Duodenal mucosa (tissue), 2 donors: ENCODE measurements at regions not wholly inside any gene's neighbourhood (a gene's known extent, or its start where the extent isn't known, plus 50 kb on each side); places are given as distances from the start of the nearest gene placed in this dataset.

Source experiments
- H3K27ac ChIP-seq: one replicate; pipeline ENCODE4 v1.7.0; 2013; ENCODE audit warnings: low read depth, low read length
- H3K27me3 ChIP-seq, 2 donors: one replicate each; pipeline ENCODE4 v1.7.0; 2013; ENCODE audit warnings: low read length in 2 of 2, control low read depth in 1 of 2; ENCODE audit not compliant: insufficient read depth in 2 of 2, control insufficient read depth in 1 of 2
- H3K36me3 ChIP-seq, 2 donors: one replicate each; pipeline ENCODE4 v1.7.0; 2013; ENCODE audit warnings: low read length in 2 of 2, control low read depth in 1 of 2; ENCODE audit not compliant: insufficient read depth in 2 of 2, control insufficient read depth in 1 of 2
- H3K4me1 ChIP-seq, 2 donors: one replicate each; pipeline ENCODE4 v1.7.0; 2013; ENCODE audit warnings: low read length in 2 of 2, control low read depth in 1 of 2; ENCODE audit not compliant: insufficient read depth in 2 of 2, control insufficient read depth in 1 of 2
- H3K4me3 ChIP-seq, 2 donors: one replicate each; pipeline ENCODE4 v1.7.0; 2013; ENCODE audit warnings: low read length in 2 of 2, low read depth in 1 of 2
- H3K9ac ChIP-seq, 2 donors: one replicate each; pipeline ENCODE4 v1.7.0; 2013; ENCODE audit warnings: low read length in 2 of 2, low read depth in 1 of 2
- H3K9me3 ChIP-seq, 2 donors: one replicate each; pipeline ENCODE4 v1.7.0; 2013; ENCODE audit warnings: low read length in 2 of 2, control low read depth in 1 of 2; ENCODE audit not compliant: control insufficient read depth in 1 of 2

DNA sequence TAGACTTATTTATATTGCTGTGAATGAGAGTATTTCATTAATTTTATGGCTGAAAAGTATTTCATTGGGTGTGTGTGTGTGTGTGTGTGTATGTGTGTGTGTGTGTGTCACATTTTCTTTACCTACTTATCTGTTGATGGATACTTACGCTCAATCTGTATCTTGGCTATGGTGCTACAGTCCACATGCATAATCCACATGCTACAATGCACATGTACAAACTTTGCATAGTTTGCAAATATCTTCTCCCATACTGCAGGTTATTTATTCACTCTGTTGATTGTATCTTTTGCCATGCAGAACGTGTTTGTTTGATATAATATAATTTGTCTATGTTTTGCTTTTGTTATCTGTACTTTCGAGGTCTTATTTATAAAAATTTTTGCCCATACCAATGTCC is 167.8 kb downstream of the RAB28 start:
- Histone ChIP-seq H3K36me3 (no peaks in the 10 kb centered on the region), H3K27me3 (no peaks in the 10 kb centered on the region), H3K27ac (no peak overlapping the region), H3K4me1 (no peaks in the 10 kb centered on the region), H3K4me3 (no peak overlapping the region), H3K9ac (no peak overlapping the region), H3K9me3 (no peaks in the 10 kb centered on the region)

DNA sequence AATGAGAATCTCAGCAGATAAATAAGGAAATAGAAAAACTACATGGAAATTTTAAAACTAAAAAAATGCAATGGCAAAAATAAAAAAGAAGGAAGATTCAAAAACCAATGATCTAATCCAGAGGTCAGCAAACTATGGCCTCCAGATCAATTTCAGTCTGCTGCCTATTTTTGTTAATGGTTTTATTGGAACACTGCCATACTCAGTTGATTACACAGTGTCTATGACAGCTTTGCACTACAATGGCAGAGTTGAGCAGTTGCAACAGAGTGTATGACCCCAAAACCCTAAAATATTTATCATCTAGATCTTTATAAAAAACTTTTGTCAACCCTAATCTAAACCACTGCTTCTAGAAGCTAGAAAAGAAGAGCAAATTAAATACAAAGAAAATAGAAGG is 170.3 kb downstream of the RAB28 start:
- Histone ChIP-seq H3K27me3 (no peaks in the 10 kb centered on the region), H3K4me3 (no peak overlapping the region), H3K4me1 (no peaks in the 10 kb centered on the region), H3K27ac (no peak overlapping the region), H3K9ac (no peak overlapping the region), H3K9me3 (no peaks in the 10 kb centered on the region), H3K36me3 (no peaks in the 10 kb centered on the region)

DNA sequence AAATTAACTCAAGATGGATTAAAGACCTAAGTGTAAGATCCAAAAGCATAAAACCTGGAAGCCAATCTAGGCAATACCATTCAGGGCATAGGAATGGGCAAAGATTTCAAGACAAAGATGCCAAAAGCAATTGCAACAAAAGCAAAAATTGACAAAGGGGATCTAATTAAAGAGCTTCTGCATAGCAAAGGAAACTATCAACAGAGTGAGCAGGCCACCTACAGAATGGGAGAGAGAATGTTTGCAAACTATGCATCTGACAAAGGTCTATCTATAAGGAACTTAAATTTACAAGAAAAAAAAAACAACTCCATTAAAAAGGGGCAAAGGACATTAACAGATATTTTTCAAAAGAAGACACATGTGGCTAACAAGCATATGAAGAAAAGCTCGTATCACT is 171.9 kb downstream of the RAB28 start:
- no peak overlapping the region for H3K9ac ChIP-seq
- no peaks in the 10 kb centered on the region for H3K27me3 ChIP-seq
- no peak overlapping the region for H3K4me3 ChIP-seq
- H3K4me1 ChIP-seq = no peaks in the 10 kb centered on the region
- H3K27ac ChIP-seq = no peak overlapping the region
- H3K36me3 ChIP-seq = no peaks in the 10 kb centered on the region
- no peaks in the 10 kb centered on the region for H3K9me3 ChIP-seq

GRCh38 chr4:13309751-13310150 is 174.4 kb downstream of the RAB28 start:
- Histone ChIP-seq H3K9ac (no peak overlapping the region), H3K4me1 (no peaks in the 10 kb centered on the region), H3K27me3 (no peaks in the 10 kb centered on the region)

DNA sequence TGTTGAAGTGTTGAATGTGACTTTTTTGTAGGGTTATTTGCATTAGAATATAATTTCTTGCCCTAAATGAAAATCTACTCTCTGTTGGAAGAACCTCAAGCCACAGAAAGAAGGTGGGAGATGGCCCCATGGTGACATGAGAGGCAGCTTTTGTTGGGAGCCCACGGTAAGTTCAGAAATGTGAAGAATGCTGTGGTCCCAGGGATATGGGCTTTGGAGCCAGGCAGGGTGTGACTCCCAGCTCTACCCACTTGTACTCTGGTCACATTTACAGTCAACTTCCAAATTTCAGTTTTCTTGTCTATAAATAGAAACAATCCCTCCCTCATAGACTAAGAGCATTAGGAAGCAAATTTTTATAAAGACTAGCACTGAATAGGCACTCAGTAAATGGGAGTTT is 177.8 kb downstream of the RAB28 start:
- Histone ChIP-seq H3K27ac (no peak overlapping the region), H3K4me3 (no peak overlapping the region), H3K9ac (no peak overlapping the region), H3K4me1 (no peaks in the 10 kb centered on the region), H3K36me3 (no peaks in the 10 kb centered on the region), H3K27me3 (no peaks in the 10 kb centered on the region), H3K9me3 (no peaks in the 10 kb centered on the region)

More at GRCh38 chr4:13309751-13310150, 174.4 kb downstream of the RAB28 start:
- Histone ChIP-seq H3K27ac (no peak overlapping the region), H3K9me3 (no peaks in the 10 kb centered on the region), H3K4me3 (no peak overlapping the region), H3K36me3 (no peaks in the 10 kb centered on the region)

DNA sequence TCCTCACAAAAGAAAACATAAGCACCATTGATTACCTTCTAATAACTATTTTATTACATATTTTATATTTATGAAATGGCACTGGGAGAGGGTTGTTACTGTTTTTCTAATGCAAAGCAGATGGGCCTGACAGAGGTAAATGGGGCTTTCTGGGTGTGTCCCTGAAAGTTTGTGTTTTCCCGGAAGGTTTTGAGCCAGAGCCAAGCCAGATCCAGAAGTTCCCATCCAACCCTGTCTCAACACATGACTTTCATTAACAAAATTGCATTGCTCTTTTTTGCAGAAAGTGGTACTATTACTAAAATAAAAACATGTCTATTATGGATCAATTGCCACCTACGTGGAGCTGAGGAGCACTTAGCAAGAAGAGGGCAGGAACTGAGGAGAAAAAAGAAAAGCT is 181.3 kb downstream of the RAB28 start:
- Histone ChIP-seq H3K36me3 (no peaks in the 10 kb centered on the region), H3K4me3 (no peak overlapping the region), H3K4me1 (no peaks in the 10 kb centered on the region), H3K9ac (no peak overlapping the region), H3K9me3 (peaks cover 0 to 3% of the 10 kb centered on the region in 2 donors), H3K27me3 (no peaks in the 10 kb centered on the region), H3K27ac (no peak overlapping the region)

- no peak overlapping the region for H3K9ac ChIP-seq
- no peaks in the 10 kb centered on the region for H3K36me3 ChIP-seq
- peaks cover 0 to 14% of the 10 kb centered on the region in 2 donors for H3K4me1 ChIP-seq
- no peak overlapping the region for H3K4me3 ChIP-seq
- no peaks in the 10 kb centered on the region for H3K27me3 ChIP-seq
- no peak overlapping the region for H3K27ac ChIP-seq
- peaks cover 3 to 7% of the 10 kb centered on the region in 2 donors for H3K9me3 ChIP-seq
These were observed 184.8 kb downstream of the RAB28 start for GRCh38 chr4:13299343-13299742.

GRCh38 chr4:13298655-13299054 is 185.5 kb downstream of the RAB28 start:
- no peak overlapping the region for H3K9ac ChIP-seq
- peaks cover 0 to 15% of the 10 kb centered on the region in 2 donors for H3K4me1 ChIP-seq
- no peaks in the 10 kb centered on the region for H3K27me3 ChIP-seq
- H3K36me3 ChIP-seq = no peaks in the 10 kb centered on the region
- H3K9me3 ChIP-seq = peaks cover 3 to 7% of the 10 kb centered on the region in 2 donors
- H3K27ac ChIP-seq = no peak overlapping the region
- peak overlapping the region in 1 of 2 donors; percentile 16 for H3K4me3 ChIP-seq

GRCh38 chr4:13296986-13297385 is 187.2 kb downstream of the RAB28 start:
- peaks cover 0 to 20% of the 10 kb centered on the region in 2 donors for H3K4me1 ChIP-seq
- no peak overlapping the region for H3K9ac ChIP-seq
- no peaks in the 10 kb centered on the region for H3K27me3 ChIP-seq
- no peak overlapping the region for H3K4me3 ChIP-seq
- H3K9me3 ChIP-seq = peaks cover 3 to 7% of the 10 kb centered on the region in 2 donors
- no peak overlapping the region for H3K27ac ChIP-seq
- H3K36me3 ChIP-seq = no peaks in the 10 kb centered on the region

DNA sequence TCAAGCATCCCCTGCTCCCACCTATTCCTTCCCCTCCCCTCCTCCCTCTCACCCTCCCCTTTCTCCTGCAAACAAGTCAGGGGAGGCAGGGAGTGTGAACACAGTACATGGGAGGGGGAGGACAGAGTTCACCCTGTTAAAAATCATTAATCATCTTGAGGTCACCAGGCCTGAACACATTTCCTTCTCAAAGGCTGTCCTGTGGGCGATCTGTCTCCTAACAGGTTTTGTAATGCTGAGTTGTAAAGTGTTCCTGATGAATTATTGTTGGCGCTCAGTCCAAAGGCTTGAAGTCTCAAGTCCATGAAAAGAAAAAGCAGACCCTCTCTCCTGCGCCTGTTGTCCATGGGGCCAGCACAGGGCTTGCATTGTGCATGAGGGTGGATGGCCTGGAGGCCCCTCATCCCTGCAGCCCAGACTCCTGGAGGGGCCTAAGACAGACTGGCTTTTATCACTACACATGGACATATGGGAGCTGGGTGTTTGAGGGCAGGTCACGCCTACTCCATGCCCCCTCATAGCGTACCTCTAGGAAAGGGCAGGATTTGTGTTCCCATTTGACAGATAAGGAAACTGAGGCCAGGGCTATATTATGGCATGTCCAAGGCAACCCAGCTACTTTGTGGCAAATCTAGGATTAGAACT is 189.1 kb downstream of the RAB28 start:
- Histone ChIP-seq H3K27me3 (no peaks in the 10 kb centered on the region), H3K4me1 (peaks cover 0 to 20% of the 10 kb centered on the region in 2 donors), H3K9ac (no peak overlapping the region), H3K36me3 (no peaks in the 10 kb centered on the region), H3K27ac (no peak overlapping the region), H3K9me3 (peaks cover 3 to 7% of the 10 kb centered on the region in 2 donors), H3K4me3 (no peak overlapping the region)
